Effector memory CD8-positive, alpha-beta T cell (primary cell): ENCODE measurements at regions not wholly inside any gene's neighbourhood (a gene's known extent, or its start where the extent isn't known, plus 50 kb on each side); places are given as distances from the start of the nearest gene placed in this dataset.

Source experiments
- ATAC-seq: fragments of 150-1000 bp; cut with Tn5 transposase; replicated peaks from 2 replicates; pipeline ENCODE4 v1.10.0; 2021; ENCODE audit warnings: mild to moderate bottlenecking, moderate library complexity
- DNase-seq, 3 experiments: peaks; one replicate each; pipeline ENCODE4 v3.0.0; 2021
- H3K27ac Mint-ChIP-seq, 2 donors: one replicate each; pipeline ENCODE4 v1.8.0; 2022; ENCODE audit warnings: mild to moderate bottlenecking in 2 of 2, mixed read lengths in 2 of 2, moderate library complexity in 2 of 2
- H3K27me3 Mint-ChIP-seq, 2 donors: one replicate each; pipeline ENCODE4 v1.8.0; 2022; ENCODE audit warnings: mixed read lengths in 2 of 2
- H3K36me3 Mint-ChIP-seq: one replicate; pipeline ENCODE4 v1.8.0; 2022; ENCODE audit warnings: mild to moderate bottlenecking, moderate library complexity, mixed read lengths; ENCODE audit not compliant: insufficient read depth
- H3K4me1 Mint-ChIP-seq, 2 donors: one replicate each; pipeline ENCODE4 v1.8.0; 2022; ENCODE audit warnings: low read depth in 2 of 2, mixed read lengths in 2 of 2
- H3K4me3 Mint-ChIP-seq, 2 donors: one replicate each; pipeline ENCODE4 v1.8.0; 2022; ENCODE audit warnings: mild to moderate bottlenecking in 2 of 2, mixed read lengths in 2 of 2, moderate library complexity in 2 of 2
- H3K9me3 Mint-ChIP-seq, 2 donors: one replicate each; pipeline ENCODE4 v1.8.0; 2022; ENCODE audit warnings: mixed read lengths in 2 of 2

GRCh38 chr15:66877477-66878271 is 175.6 kb downstream of the SMAD6 start:
- Mint-ChIP-seq H3K4me3 (no peak overlapping the region), H3K4me1 (no peaks in the 10 kb centered on the region), H3K9me3 (no peaks in the 10 kb centered on the region), H3K27me3 (peaks cover 12 to 91% of the 10 kb centered on the region in 2 donors), H3K27ac (no peak overlapping the region), H3K36me3 (no peaks in the 10 kb centered on the region)
- ATAC-seq, result no peak
- DNase-seq, result no peak

- Mint-ChIP-seq H3K4me3 (no peak overlapping the region), H3K9me3 (no peaks in the 10 kb centered on the region), H3K27ac (no peak overlapping the region), H3K36me3 (no peaks in the 10 kb centered on the region), H3K4me1 (no peaks in the 10 kb centered on the region), H3K27me3 (peaks cover 19 to 96% of the 10 kb centered on the region in 2 donors)
- ATAC-seq, result no peak
- DNase-seq, result no peak
Measured at GRCh38 chr15:66878761-66879160, 176.7 kb downstream of the SMAD6 start.

DNA sequence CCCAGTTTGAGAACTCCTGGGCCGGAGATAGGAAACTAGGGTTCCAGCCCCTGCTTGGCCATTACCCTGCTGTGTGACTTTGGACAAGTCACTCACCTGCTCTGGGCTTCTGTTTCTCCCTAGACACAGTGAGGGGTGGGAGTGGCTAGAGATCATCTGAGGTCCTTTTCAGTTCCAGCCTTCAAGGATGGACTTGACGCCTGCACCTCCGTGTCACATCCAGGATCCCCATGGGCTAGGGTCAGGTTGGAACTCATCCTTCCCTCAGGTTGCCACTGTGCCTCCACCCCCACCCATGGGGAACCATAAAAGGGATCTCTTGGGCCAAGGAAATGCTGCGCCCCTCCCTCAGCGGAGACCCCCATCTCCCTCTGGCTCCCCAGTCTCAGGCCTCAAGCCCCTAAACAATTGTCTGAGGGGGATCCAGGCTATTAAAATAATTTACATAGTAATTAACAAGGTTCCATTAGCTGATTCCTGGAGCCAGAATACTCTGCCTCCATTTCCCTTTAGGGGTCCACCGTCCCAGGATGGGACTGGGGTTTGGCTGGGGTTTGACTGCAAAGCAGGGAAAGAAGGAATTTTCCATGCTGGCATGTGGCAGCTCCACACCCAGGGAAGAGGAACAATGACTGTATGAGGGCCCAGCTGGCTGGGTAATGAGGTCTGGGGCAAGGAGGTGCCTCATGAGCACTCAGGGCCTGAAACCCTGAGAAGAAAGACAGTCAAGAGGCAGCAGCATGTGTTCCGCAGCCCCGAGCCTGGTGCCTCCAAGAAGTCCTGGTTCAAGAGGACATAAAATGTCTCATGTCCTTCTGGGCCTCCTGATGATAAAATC is 177.7 kb downstream of the SMAD6 start:
- Mint-ChIP-seq H3K4me3 (no peak overlapping the region), H3K27ac (no peak overlapping the region), H3K27me3 (peaks cover 19 to 96% of the 10 kb centered on the region in 2 donors), H3K9me3 (no peaks in the 10 kb centered on the region), H3K36me3 (no peaks in the 10 kb centered on the region), H3K4me1 (no peaks in the 10 kb centered on the region)
- DNase-seq (no peak), ATAC-seq (no peak)

GRCh38 chr15:66880380-66881155 is 178.5 kb downstream of the SMAD6 start:
- ATAC-seq (no peak), DNase-seq (no peak)
- no peaks in the 10 kb centered on the region for H3K36me3 Mint-ChIP-seq
- no peaks in the 10 kb centered on the region for H3K4me1 Mint-ChIP-seq
- H3K9me3 Mint-ChIP-seq, result no peaks in the 10 kb centered on the region
- peaks cover 19 to 96% of the 10 kb centered on the region in 2 donors for H3K27me3 Mint-ChIP-seq
- H3K4me3 Mint-ChIP-seq, result no peak overlapping the region
- no peak overlapping the region for H3K27ac Mint-ChIP-seq

- Mint-ChIP-seq H3K27ac (no peak overlapping the region), H3K4me1 (no peaks in the 10 kb centered on the region), H3K4me3 (no peak overlapping the region), H3K36me3 (no peaks in the 10 kb centered on the region), H3K27me3 (peaks cover 19 to 93% of the 10 kb centered on the region in 2 donors), H3K9me3 (no peaks in the 10 kb centered on the region)
- DNase-seq, result no peak
- ATAC-seq, result no peak
Measured at GRCh38 chr15:66881173-66881905, 179.3 kb downstream of the SMAD6 start.

DNA sequence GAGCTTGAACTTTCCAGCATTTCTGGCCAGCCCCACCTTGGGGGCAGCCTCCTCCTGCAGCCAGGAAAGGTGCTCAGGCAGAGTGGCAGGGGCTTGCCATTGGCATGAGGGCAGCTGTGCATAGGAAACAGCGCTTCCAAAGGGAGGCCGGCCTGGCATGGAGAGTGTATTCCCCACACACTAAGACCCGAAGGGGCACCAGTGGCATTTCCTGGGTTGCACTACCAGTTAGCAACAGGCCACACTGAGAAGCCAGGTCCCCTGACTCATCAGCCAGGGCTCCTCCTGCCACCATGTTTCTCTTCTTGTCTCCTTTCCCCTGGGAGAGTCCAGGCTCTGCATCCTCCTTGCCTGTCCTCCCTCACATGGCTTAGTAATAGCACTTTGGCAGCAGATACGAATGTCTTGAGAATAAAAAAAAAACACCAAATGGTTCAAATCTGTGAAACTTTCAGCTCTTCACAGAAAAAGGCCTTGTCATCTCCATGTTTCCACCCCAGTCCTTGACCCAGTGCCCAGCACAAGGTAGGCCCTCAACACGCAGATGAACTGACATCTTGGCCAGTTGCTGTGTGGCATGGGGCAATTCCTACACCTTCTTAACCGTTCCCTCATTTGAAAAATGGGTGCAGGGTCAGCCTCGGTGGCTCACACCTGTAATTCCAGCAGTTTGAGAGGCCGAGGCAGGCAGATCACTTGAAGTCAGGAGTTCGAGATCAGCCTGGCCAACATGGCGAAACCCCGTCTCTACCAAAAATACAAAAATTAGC is 180.4 kb downstream of the SMAD6 start:
- no peak for DNase-seq
- Mint-ChIP-seq H3K27ac (no peak overlapping the region), H3K9me3 (no peaks in the 10 kb centered on the region), H3K27me3 (peaks cover 19 to 87% of the 10 kb centered on the region in 2 donors), H3K36me3 (no peaks in the 10 kb centered on the region), H3K4me1 (no peaks in the 10 kb centered on the region), H3K4me3 (no peak overlapping the region)
- no peak for ATAC-seq

DNA sequence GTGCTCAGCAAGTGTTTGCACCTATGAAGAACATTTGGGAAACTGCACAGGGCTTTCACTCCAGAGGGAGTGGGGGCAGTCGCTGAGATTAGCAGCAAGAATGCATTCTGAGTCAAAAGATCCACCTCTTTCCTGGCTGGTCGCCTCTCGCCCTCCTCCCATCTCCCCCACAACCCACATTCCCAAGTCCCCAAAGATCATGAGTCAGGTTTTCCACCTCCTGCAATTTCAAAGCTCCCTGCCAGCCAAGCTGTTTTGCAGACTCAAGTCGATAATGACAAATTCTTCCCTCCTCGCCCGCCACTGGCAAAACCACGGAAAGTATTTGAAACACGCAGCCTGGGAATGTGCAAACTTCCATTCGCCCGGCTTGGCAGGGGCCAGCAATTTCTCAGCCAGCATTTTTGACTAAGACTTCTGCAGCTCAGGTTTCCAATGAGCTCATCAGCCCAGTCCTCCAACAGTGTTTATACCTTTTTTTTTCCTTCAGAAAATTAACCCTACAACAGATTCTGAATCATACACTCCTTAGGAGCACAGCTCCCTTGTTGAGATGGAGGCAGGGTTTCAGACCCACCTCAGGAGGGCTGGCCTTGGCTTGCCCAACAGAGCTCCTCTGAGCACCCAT is 181.4 kb downstream of the SMAD6 start:
- DNase-seq (no peak), ATAC-seq (no peak)
- no peaks in the 10 kb centered on the region for H3K4me1 Mint-ChIP-seq

DNA sequence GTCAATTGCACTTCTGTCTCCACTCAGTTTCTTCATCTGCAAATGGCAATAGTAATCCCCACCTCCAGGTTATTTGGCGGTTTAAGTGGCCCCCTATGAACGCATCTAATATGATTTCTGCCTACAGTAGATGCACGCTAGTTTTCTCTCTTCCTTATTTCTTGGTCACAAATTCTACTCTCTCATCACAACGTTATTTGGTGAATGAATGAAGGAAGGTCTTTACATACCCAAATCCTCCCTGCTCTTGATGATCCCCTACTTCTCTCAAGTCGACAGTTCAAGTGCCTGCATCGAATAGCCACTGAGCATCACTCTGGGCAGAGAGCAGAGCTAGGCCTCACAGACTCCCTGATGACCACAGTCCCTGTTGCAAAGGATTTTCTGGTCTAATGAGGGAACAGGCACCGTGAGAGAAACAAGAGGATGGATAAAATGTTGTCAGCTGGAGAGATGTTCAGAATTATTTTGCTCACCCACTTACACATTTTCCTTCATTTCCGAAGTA is 181.2 kb upstream of the SMAD3 start:
- H3K27ac Mint-ChIP-seq, result peak overlapping the region in 1 of 2 donors; percentile 29
- peaks cover 24 to 81% of the 10 kb centered on the region in 2 donors for H3K27me3 Mint-ChIP-seq
- no peak for DNase-seq
- no peak for ATAC-seq
- H3K9me3 Mint-ChIP-seq, result no peaks in the 10 kb centered on the region
- H3K4me3 Mint-ChIP-seq, result no peak overlapping the region
- no peaks in the 10 kb centered on the region for H3K4me1 Mint-ChIP-seq
- no peaks in the 10 kb centered on the region for H3K36me3 Mint-ChIP-seq

More for the DNA sequence above, 181.4 kb downstream of the SMAD6 start:
- H3K27me3 Mint-ChIP-seq, result peaks cover 24 to 87% of the 10 kb centered on the region in 2 donors
- no peaks in the 10 kb centered on the region for H3K9me3 Mint-ChIP-seq
- peak overlapping the region in 1 of 2 donors; percentile 9 for H3K27ac Mint-ChIP-seq
- no peaks in the 10 kb centered on the region for H3K36me3 Mint-ChIP-seq
- H3K4me3 Mint-ChIP-seq, result no peak overlapping the region

DNA sequence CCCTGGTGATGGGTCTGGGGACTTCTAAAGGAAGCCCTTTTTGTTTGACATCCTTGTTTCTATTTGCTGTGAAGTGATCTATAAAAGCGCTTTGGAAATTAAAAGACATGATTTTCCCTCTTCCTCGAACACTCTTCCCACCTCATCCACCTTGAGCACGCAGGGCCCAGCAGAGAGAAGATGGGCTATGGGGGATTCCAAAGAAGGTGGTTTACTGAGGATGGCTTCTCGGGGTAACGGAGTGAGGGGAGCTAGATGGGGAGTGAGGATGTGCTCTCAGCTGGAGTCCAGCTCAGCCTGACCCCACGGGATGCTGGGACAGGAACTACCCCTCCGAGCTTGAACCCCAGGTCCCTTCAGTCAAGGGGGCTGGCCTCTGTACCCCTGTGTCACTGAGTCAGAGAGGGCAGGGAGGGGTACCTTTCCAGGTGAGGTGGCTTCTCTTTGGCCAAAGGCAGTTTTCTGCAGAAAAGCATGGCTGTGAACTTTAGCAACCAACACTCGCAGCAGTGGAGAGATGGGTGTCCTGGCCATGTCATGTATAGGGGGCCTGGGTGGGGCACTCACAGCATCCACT is 180.7 kb upstream of the SMAD3 start:
- Mint-ChIP-seq H3K36me3 (no peaks in the 10 kb centered on the region), H3K4me3 (no peak overlapping the region), H3K4me1 (no peaks in the 10 kb centered on the region), H3K9me3 (no peaks in the 10 kb centered on the region), H3K27me3 (peaks cover 24 to 76% of the 10 kb centered on the region in 2 donors), H3K27ac (no peak overlapping the region)
- DNase-seq, result no peak
- no peak for ATAC-seq

- no peaks in the 10 kb centered on the region for H3K4me1 Mint-ChIP-seq
- no peak for DNase-seq
- peaks cover 24 to 71% of the 10 kb centered on the region in 2 donors for H3K27me3 Mint-ChIP-seq
- no peak overlapping the region for H3K4me3 Mint-ChIP-seq
- H3K9me3 Mint-ChIP-seq, result no peaks in the 10 kb centered on the region
- no peaks in the 10 kb centered on the region for H3K36me3 Mint-ChIP-seq
- no peak for ATAC-seq
- H3K27ac Mint-ChIP-seq, result no peak overlapping the region
Measured at GRCh38 chr15:66885281-66885915, 180.0 kb upstream of the SMAD3 start.

DNA sequence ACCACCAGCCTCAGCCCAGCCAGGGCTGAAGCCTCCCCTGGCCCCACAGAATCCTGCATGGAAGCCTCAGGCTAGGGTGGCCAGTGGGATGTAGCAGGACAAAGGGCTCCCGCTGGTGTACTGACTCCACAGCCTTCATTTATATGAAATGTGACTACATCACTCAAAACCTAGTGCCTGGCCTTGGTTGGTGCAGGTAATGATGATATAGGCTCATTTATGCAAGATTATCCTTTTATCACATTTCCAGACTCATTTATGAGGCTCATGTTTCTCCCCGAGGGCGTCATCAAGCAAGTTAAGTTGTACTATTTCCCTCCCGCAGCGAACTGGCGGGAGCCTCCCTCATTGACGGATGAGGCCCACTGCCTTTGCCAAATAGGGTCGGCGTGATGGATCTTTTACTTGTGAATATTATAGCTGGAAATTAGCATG is 179.1 kb upstream of the SMAD3 start:
- Mint-ChIP-seq H3K27ac (no peak overlapping the region), H3K27me3 (peaks cover 24 to 65% of the 10 kb centered on the region in 2 donors), H3K36me3 (no peaks in the 10 kb centered on the region), H3K9me3 (no peaks in the 10 kb centered on the region), H3K4me3 (no peak overlapping the region), H3K4me1 (no peaks in the 10 kb centered on the region)
- DNase-seq (no peak), ATAC-seq (no peak)
